Right lobe of liver (tissue), 4 donors: ENCODE measurements at regions not wholly inside any gene's neighbourhood (a gene's known extent, or its start where the extent isn't known, plus 50 kb on each side); places are given as distances from the start of the nearest gene placed in this dataset.
"Not testable (repeated sequence)": the region's sequence is repeated elsewhere in the genome, so short reads cannot be mapped to it uniquely, and the experiment has no call there.

Source experiments
- CTCF ChIP-seq, 4 donors: fragments of 200-600 bp in 3 of 4; fragments of 450-650 bp in 1 of 4; IDR thresholded peaks; one replicate each; pipeline versions ENCODE4 v1.5.1 to v1.8.0; 2016 to 2022; ENCODE audit warnings: antibody characterized with exemption in 4 of 4, mild to moderate bottlenecking in 2 of 4
- POLR2A ChIP-seq: fragments of 450-650 bp; IDR thresholded peaks from one replicate; pipeline ENCODE4 v1.6.1; 2017; ENCODE audit warnings: antibody characterized with exemption, mild to moderate bottlenecking
- donor health status: DM: no; HTN: no; CAD: no.
- donor health status: DM: no; HTN: no; CAD: no.
- donor health status: DM: no; HTN: yes; CAD: no.

- TF ChIP-seq CTCF (IDR thresholded peaks at IDR 0.05); POLR2A: not testable (repeated sequence)
Measured at GRCh38 chr16:33063365-33064170, 130.5 kb upstream of the TP53TG3C start.
